Hepatocyte (in vitro differentiated cells): ENCODE measurements at regions not wholly inside any gene's neighbourhood (a gene's known extent, or its start where the extent isn't known, plus 50 kb on each side); places are given as distances from the start of the nearest gene placed in this dataset.
"Not testable (repeated sequence)": the region's sequence is repeated elsewhere in the genome, so short reads cannot be mapped to it uniquely, and the experiment has no call there.

Experiments
- DNase-seq: peaks from one replicate; pipeline ENCODE4 v3.0.0-alpha.2; 2016; ENCODE audit warnings: low spot score
- H2AFZ ChIP-seq: fragments of 200-600 bp; sonication (generic); 2 replicates; pipeline ENCODE4 v1.6.0; 2016; ENCODE audit warnings: antibody characterized with exemption, mild to moderate bottlenecking
- H3K27ac ChIP-seq: fragments of 200-600 bp; sonication (generic); 2 replicates; pipeline ENCODE4 v1.5.1; 2016; ENCODE audit warnings: mild to moderate bottlenecking
- H3K27me3 ChIP-seq: fragments of 200-600 bp; sonication (generic); 2 replicates; pipeline ENCODE4 v1.6.1; 2016
- H3K36me3 ChIP-seq: fragments of 200-600 bp; sonication (generic); replicated peaks from 2 replicates; pipeline ENCODE4 v1.5.1; 2016; ENCODE audit warnings: low read depth; ENCODE audit not compliant: insufficient read depth
- H3K4me1 ChIP-seq: fragments of 200-600 bp; sonication (generic); 2 replicates; pipeline ENCODE4 v1.5.1; 2016; ENCODE audit warnings: mild to moderate bottlenecking, moderate library complexity; ENCODE audit not compliant: insufficient read depth
- H3K4me2 ChIP-seq: fragments of 200-600 bp; sonication (generic); 2 replicates; pipeline ENCODE4 v1.6.0; 2016
- H3K4me3 ChIP-seq: fragments of 200-600 bp; sonication (generic); 2 replicates; pipeline ENCODE4 v1.5.1; 2016; ENCODE audit warnings: mild to moderate bottlenecking
- H3K79me2 ChIP-seq: fragments of 200-600 bp; sonication (generic); 2 replicates; pipeline ENCODE4 v1.6.0; 2017; ENCODE audit warnings: mild to moderate bottlenecking
- H3K9me2 ChIP-seq: fragments of 200-600 bp; sonication (generic); replicated peaks from 2 replicates; pipeline ENCODE4 v1.6.0; 2017; ENCODE audit warnings: mild to moderate bottlenecking; ENCODE audit not compliant: insufficient read depth
- H3K9me3 ChIP-seq: fragments of 200-600 bp; sonication (generic); 2 replicates; pipeline ENCODE4 v1.5.1; 2016; ENCODE audit warnings: low read depth, mild to moderate bottlenecking
- H4K20me1 ChIP-seq: fragments of 200-600 bp; sonication (generic); 2 replicates; pipeline ENCODE4 v1.6.0; 2016; ENCODE audit warnings: mild to moderate bottlenecking; ENCODE audit not compliant: insufficient read depth, poor library complexity, severe bottlenecking
- EZH2 ChIP-seq: fragments of 200-600 bp; sonication (generic); IDR thresholded peaks from 2 replicates; pipeline ENCODE4 v1.6.1; 2016; ENCODE audit warnings: antibody characterized with exemption, mild to moderate bottlenecking, borderline replicate concordance
- EZH2phosphoT487 ChIP-seq: fragments of 200-600 bp; sonication (generic); IDR thresholded peaks from one replicate; pipeline ENCODE4 v1.6.1; 2018; ENCODE audit warnings: antibody characterized with exemption, mild to moderate bottlenecking, low read depth, moderate library complexity; ENCODE audit not compliant: unreplicated experiment, severe bottlenecking
- WGBS: methylation state at CpG from one replicate; pipeline ENCODE4 v1.1.6; 2016; ENCODE audit warnings: low lambda C conversion rate; ENCODE audit errors: missing lambda C conversion rate; 5-methylcytosine and 5-hydroxymethylcytosine counted together
- TF ChIP-seq, protein P1 (sequence below): fragments of 200-600 bp; sonication (generic); IDR thresholded peaks from 2 replicates; pipeline ENCODE4 v1.5.1; 2016; ENCODE audit warnings: antibody characterized with exemption, mild to moderate bottlenecking; ENCODE audit not compliant: poor library complexity

DNA sequence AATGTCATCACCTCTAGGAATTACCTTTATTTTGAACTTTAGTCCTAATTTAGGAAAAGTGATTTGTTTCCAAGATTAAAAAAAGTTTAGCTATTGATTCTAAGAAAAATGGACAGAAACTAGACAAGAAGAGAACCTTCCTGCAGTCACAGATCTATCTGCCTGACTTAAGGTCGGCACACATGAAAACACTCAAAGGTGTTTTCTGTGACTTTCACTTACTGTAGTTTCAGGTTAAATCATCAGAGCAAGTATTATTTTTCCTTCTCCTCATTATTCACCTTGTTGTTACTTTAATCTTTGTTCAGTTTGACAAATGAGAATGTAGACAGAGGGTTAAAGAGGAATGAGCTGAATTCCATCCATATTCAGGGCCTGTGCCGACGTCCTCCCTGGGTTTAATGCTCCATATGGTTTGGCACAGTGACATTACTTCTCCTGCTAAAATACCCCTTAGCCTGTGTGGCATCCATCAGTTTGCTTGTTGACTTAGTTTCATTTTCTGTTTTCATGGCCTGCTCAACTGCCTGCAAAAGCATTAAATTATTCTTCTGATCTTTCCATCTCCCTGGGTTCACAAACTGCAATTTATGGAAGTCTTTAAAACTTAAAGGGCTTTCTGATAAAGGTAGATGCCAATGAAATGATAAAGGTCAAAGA is 352.7 kb downstream of the NKX6-1 start:
- Histone ChIP-seq H3K9me2 (no peaks in the 10 kb centered on the region), H3K4me3 (no peak overlapping the region), H4K20me1 (no peaks in the 10 kb centered on the region), H3K27ac (no peak overlapping the region), H3K4me2 (no peak overlapping the region), H3K9me3 (no peaks in the 10 kb centered on the region), H3K4me1 (no peaks in the 10 kb centered on the region), H3K36me3 (no peaks in the 10 kb centered on the region), H3K27me3 (no peaks in the 10 kb centered on the region), H3K79me2 (no peaks in the 10 kb centered on the region), H2AFZ (no peak overlapping the region)
- 69% methylated on average over 3 of the region's 3 CpGs for WGBS
- no peak for DNase-seq
- TF ChIP-seq, protein P1, sequence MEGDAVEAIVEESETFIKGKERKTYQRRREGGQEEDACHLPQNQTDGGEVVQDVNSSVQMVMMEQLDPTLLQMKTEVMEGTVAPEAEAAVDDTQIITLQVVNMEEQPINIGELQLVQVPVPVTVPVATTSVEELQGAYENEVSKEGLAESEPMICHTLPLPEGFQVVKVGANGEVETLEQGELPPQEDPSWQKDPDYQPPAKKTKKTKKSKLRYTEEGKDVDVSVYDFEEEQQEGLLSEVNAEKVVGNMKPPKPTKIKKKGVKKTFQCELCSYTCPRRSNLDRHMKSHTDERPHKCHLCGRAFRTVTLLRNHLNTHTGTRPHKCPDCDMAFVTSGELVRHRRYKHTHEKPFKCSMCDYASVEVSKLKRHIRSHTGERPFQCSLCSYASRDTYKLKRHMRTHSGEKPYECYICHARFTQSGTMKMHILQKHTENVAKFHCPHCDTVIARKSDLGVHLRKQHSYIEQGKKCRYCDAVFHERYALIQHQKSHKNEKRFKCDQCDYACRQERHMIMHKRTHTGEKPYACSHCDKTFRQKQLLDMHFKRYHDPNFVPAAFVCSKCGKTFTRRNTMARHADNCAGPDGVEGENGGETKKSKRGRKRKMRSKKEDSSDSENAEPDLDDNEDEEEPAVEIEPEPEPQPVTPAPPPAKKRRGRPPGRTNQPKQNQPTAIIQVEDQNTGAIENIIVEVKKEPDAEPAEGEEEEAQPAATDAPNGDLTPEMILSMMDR: no peak
- TF ChIP-seq EZH2phosphoT487: no peak
- no peak for TF ChIP-seq EZH2

DNA sequence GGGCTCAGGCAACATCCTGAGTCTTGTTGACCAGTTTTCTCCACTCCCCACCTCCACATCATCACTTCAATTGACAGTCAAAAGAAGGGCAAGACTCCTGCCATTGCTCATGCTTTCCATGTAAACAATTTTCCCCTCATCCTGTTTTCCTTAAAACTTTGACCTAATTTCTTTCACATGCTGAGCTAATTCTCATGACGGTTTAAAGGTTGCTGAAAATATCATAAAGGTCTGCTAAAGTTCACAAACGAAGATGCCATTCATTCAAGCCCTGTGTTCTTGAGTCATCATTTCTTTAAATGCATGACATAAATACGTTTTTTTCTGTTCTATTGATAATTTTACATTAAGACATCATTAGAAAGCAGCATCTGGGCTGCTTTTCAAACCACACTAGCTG is 353.9 kb downstream of the NKX6-1 start:
- no peak for DNase-seq
- Histone ChIP-seq H3K9me2 (no peaks in the 10 kb centered on the region), H3K79me2 (no peaks in the 10 kb centered on the region), H4K20me1 (no peaks in the 10 kb centered on the region), H3K27ac (no peak overlapping the region), H3K4me2 (no peak overlapping the region), H3K27me3 (no peaks in the 10 kb centered on the region), H2AFZ (no peak overlapping the region), H3K9me3 (no peaks in the 10 kb centered on the region), H3K4me3 (no peak overlapping the region), H3K36me3 (no peaks in the 10 kb centered on the region), H3K4me1 (no peaks in the 10 kb centered on the region)
- TF ChIP-seq EZH2 (no peak), EZH2phosphoT487 (no peak)
- TF ChIP-seq, protein P1: no peak
- 67% methylated on average over 3 of the region's 3 CpGs for WGBS

DNA sequence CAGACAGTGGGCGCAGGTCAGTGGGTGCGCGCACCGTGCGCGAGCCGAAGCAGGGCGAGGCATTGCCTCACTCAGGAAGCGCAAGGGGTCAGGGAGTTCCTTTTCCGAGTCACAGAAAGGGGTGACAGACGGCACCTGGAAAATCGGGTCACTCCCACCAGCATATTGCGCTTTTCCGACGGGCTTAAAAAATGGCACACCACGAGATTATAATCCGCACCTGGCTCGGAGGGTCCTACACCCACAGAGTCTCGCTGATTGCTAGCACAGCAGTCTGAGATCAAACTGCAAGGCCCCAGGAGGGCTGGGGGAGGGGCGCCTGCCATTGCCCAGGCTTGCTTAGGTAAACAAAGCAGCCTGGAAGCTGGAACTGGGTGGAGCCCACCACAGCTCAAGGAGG is 372.2 kb downstream of the NKX6-1 start:
- H4K20me1 ChIP-seq, H2AFZ ChIP-seq, H3K4me3 ChIP-seq, H3K27me3 ChIP-seq, H3K36me3 ChIP-seq, H3K9me3 ChIP-seq, H3K9me2 ChIP-seq, H3K4me1 ChIP-seq, H3K27ac ChIP-seq, H3K79me2 ChIP-seq: not testable (repeated sequence)
- peak; percentile 13 for DNase-seq
- WGBS: 56% methylated on average over 18 of the region's 20 CpGs
- H3K4me2 ChIP-seq: peak overlapping the region; percentile 65

DNA sequence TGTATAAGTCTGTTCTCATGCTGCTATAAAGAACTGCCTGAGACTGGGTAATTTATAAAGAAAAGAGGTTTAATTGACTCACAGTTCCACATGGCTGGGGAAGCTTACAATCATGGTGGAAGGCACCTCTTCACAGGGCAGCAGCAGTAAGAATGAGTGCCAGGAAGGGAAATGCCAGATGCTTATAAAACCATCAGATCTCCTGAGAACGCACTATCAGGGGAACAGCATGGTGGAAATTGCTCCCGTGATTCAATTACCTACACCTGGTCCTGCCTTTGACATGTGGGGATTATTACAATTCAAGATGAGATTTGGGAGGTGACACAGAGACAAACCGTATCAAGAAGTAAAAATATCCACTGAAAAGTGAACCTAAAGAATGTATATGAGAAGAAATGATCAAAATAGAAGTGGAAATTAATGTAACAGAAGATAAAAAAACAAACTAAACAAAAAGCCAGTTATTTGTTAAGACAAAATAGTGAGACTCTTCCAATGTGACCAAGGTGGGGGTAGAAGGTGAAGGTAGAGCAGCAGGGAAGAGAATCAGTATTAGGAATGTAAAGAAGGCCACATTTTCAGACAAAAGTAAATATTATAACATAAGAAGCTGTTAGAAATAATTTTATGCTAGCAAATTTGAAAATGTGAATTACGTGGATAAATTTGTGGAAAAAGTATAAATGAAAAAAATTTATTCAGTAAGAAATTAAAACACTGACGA is 372.9 kb downstream of the NKX6-1 start:
- Histone ChIP-seq H3K4me1 (no peaks in the 10 kb centered on the region), H3K27me3 (no peaks in the 10 kb centered on the region), H3K36me3 (no peaks in the 10 kb centered on the region), H3K79me2 (no peaks in the 10 kb centered on the region), H3K4me2 (peak overlapping the region; percentile 65), H4K20me1 (no peaks in the 10 kb centered on the region), H3K9me3 (no peaks in the 10 kb centered on the region), H2AFZ (no peak overlapping the region), H3K27ac (no peak overlapping the region), H3K9me2 (no peaks in the 10 kb centered on the region), H3K4me3 (no peak overlapping the region)
- 85% methylated on average over 5 of the region's 5 CpGs for WGBS
- TF ChIP-seq, protein P1: no peak
- TF ChIP-seq EZH2phosphoT487 (no peak), EZH2 (no peak)
- no peak for DNase-seq
